Nephron progenitor cell (in vitro differentiated cells): ENCODE measurements at regions not wholly inside any gene's neighbourhood (a gene's known extent, or its start where the extent isn't known, plus 50 kb on each side); places are given as distances from the start of the nearest gene placed in this dataset.

Experiments
- DNase-seq: peaks from one replicate; pipeline ENCODE4 v3.0.0; 2021
- H3K27ac Mint-ChIP-seq: 2 replicates; pipeline ENCODE4 v1.8.0; 2021; ENCODE audit warnings: mild to moderate bottlenecking, moderate library complexity, mixed read lengths
- H3K27me3 Mint-ChIP-seq: 2 replicates; pipeline ENCODE4 v1.8.0; 2021; ENCODE audit warnings: mild to moderate bottlenecking, low read depth, mixed read lengths; ENCODE audit not compliant: poor library complexity
- H3K36me3 Mint-ChIP-seq: 2 replicates; pipeline ENCODE4 v1.8.0; 2021; ENCODE audit warnings: low read depth, mixed read lengths
- H3K4me1 Mint-ChIP-seq: 2 replicates; pipeline ENCODE4 v1.8.0; 2021; ENCODE audit warnings: mixed read lengths
- H3K4me3 Mint-ChIP-seq: 2 replicates; pipeline ENCODE4 v1.8.0; 2021; ENCODE audit warnings: mild to moderate bottlenecking, moderate library complexity, mixed read lengths
- H3K9me3 Mint-ChIP-seq: 2 replicates; pipeline ENCODE4 v1.8.0; 2021; ENCODE audit warnings: mild to moderate bottlenecking, moderate library complexity, mixed read lengths
- TF ChIP-seq, protein P1 (sequence below): fragments of 200-600 bp; sonication (generic); IDR thresholded peaks from 2 replicates; pipeline ENCODE4 v1.5.0; 2021; ENCODE audit warnings: antibody characterized with exemption

DNA sequence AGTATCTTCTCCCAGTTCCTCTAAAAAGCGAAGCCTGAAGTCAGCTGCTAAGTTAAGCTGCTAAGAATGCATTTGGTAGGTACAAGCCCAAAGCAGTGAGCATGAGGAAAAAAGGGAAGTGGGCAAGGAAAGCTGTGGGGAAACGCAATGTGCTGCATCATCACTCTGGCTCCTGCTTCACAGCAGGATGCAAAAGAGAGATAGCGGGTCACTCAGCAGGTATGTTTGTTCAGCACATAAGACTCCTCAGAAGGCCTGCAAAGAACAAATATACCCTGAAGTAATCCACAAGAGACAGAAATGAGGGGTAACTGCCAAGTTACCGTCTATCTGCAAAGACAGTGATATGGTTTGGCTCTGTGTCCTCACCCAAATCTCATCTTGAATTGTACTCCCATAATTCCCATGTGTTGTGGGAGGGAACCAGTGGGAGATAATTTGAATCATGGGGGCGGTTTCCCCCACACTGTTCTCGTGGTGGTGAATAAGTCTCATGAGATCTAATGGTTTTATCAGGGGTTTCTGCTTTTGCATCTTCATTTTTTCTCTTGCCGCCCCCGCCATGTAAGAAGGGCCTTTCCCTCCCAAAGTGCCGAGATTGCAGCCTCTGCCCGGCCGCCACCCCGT is 127.4 kb upstream of the EGLN3 start:
- Mint-ChIP-seq H3K36me3 (no peaks in the 10 kb centered on the region), H3K27me3 (no peaks in the 10 kb centered on the region), H3K9me3 (peaks cover 11% of the 10 kb centered on the region), H3K27ac (no peak overlapping the region), H3K4me3 (no peak overlapping the region), H3K4me1 (peaks cover 33% of the 10 kb centered on the region)
- TF ChIP-seq, protein P1, sequence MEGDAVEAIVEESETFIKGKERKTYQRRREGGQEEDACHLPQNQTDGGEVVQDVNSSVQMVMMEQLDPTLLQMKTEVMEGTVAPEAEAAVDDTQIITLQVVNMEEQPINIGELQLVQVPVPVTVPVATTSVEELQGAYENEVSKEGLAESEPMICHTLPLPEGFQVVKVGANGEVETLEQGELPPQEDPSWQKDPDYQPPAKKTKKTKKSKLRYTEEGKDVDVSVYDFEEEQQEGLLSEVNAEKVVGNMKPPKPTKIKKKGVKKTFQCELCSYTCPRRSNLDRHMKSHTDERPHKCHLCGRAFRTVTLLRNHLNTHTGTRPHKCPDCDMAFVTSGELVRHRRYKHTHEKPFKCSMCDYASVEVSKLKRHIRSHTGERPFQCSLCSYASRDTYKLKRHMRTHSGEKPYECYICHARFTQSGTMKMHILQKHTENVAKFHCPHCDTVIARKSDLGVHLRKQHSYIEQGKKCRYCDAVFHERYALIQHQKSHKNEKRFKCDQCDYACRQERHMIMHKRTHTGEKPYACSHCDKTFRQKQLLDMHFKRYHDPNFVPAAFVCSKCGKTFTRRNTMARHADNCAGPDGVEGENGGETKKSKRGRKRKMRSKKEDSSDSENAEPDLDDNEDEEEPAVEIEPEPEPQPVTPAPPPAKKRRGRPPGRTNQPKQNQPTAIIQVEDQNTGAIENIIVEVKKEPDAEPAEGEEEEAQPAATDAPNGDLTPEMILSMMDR, result no peak
- DNase-seq, result no peak

DNA sequence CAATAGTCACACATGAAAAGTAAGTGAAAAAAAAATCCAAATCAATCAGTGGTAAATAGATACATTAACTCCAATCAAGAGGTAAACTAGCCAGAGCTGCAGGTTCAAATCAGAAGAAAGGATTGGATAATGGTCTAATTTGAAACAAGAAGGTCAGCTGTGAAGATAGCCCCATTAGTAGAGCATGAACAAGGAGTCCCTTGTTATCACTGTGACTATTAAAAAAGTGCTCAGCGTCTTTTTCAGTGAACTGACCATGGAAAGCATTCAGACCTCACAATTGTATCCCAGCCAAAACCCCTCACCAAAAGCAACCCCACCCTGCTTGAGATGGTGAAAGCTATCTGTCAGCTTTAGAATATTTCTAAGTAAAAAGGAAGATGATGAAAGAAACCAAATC is 125.0 kb upstream of the EGLN3 start:
- TF ChIP-seq, protein P1, result no peak
- DNase-seq, result no peak
- H3K27me3 Mint-ChIP-seq, result peaks cover 2% of the 10 kb centered on the region
- peaks cover 28% of the 10 kb centered on the region for H3K9me3 Mint-ChIP-seq
- peaks cover 11% of the 10 kb centered on the region for H3K4me1 Mint-ChIP-seq
- peaks cover 9% of the 10 kb centered on the region for H3K36me3 Mint-ChIP-seq
- no peak overlapping the region for H3K4me3 Mint-ChIP-seq
- no peak overlapping the region for H3K27ac Mint-ChIP-seq

DNA sequence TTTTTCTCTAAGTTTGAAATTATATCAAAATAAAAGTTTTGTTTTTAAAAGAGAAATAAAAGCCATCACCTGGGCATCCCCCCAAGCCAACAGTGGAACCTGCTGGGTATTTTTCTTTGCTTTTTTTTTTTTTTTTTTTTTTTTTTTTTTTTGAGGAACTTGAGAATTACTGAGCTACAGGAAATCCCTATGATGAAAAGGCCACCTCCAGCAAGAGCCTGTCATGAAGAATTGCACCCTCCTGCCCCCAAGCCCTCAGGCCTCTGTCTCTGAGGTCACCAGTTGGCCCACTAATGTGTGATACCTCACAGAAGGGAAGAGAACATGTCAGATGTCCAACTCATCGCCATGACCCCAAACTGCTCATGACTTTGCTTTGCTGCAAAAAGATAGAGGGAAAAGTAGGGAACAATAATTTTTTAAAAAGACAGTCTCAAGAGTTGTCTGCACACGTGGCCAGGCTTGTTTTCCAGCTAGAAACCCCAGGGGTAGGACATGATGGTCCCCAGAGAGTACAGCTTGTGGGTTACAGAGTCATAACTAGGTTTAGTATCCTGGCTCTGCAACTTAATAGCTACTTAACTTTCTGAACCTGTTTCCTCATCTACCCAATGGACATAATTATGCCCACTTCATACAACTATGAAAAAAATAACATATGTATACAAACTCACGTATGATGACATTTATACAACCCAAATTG is 124.3 kb upstream of the EGLN3 start:
- H3K27ac Mint-ChIP-seq, result no peak overlapping the region
- H3K36me3 Mint-ChIP-seq, result peaks cover 9% of the 10 kb centered on the region
- H3K4me1 Mint-ChIP-seq, result peaks cover 7% of the 10 kb centered on the region
- H3K27me3 Mint-ChIP-seq, result peaks cover 2% of the 10 kb centered on the region
- no peak overlapping the region for H3K4me3 Mint-ChIP-seq
- peaks cover 28% of the 10 kb centered on the region for H3K9me3 Mint-ChIP-seq
- DNase-seq, result no peak
- TF ChIP-seq, protein P1, result no peak

DNA sequence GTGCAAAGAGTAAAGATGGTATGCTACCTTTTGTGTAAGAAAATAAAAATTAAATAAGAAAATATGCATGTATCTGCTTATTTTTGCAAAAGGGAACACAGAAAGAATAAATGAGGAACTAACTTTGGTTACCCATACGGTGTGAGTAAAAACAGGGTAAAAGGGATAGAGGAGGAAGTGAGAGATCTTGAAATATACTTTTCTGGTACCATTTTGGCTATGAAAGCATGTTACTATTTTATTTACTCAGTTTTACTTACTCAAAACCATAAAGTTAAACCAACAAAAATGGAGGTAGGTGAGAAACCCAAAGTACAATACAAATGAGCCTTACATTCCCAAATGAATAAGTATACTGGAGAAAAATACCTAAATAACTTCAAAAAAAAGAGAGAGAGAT is 122.0 kb upstream of the EGLN3 start:
- Mint-ChIP-seq H3K27ac (no peak overlapping the region), H3K36me3 (peaks cover 9% of the 10 kb centered on the region), H3K4me1 (peaks cover 7% of the 10 kb centered on the region), H3K27me3 (peaks cover 2% of the 10 kb centered on the region), H3K4me3 (no peak overlapping the region), H3K9me3 (peaks cover 24% of the 10 kb centered on the region)
- DNase-seq, result no peak
- TF ChIP-seq, protein P1, result no peak

DNA sequence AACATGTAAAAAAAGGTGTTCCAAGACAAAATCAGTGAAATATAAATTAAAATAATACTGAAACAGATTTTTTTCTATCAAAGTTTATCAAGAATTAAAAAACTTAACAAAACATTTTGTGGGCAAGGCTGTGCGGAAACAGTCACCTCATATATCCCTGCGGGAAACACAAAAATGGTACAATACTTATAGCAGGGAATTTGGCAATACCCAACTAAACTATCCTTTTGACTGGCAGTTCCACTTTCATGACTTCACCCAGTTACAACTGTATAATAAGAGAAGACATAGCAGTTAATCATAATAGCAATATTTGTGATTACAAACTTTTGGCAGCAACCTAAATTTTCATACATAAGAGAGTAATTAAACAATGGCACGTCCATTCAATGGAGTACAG is 121.5 kb upstream of the EGLN3 start:
- TF ChIP-seq, protein P1, result no peak
- H3K36me3 Mint-ChIP-seq, result peaks cover 9% of the 10 kb centered on the region
- no peak overlapping the region for H3K27ac Mint-ChIP-seq
- peaks cover 25% of the 10 kb centered on the region for H3K9me3 Mint-ChIP-seq
- peaks cover 2% of the 10 kb centered on the region for H3K27me3 Mint-ChIP-seq
- H3K4me3 Mint-ChIP-seq, result no peak overlapping the region
- DNase-seq, result no peak
- peaks cover 7% of the 10 kb centered on the region for H3K4me1 Mint-ChIP-seq
